NCI-H1105 treated with DMSO at 0.1 percent for 48 hours (cell line): ENCODE measurements at regions not wholly inside any gene's neighbourhood (a gene's known extent, or its start where the extent isn't known, plus 50 kb on each side); places are given as distances from the start of the nearest gene placed in this dataset.
"Not testable (repeated sequence)": the region's sequence is repeated elsewhere in the genome, so short reads cannot be mapped to it uniquely, and the experiment has no call there.

Source experiments
- DNase-seq: peaks from one replicate; lab custom pipeline; 2025; lab: John Stamatoyannopoulos, UW

DNA sequence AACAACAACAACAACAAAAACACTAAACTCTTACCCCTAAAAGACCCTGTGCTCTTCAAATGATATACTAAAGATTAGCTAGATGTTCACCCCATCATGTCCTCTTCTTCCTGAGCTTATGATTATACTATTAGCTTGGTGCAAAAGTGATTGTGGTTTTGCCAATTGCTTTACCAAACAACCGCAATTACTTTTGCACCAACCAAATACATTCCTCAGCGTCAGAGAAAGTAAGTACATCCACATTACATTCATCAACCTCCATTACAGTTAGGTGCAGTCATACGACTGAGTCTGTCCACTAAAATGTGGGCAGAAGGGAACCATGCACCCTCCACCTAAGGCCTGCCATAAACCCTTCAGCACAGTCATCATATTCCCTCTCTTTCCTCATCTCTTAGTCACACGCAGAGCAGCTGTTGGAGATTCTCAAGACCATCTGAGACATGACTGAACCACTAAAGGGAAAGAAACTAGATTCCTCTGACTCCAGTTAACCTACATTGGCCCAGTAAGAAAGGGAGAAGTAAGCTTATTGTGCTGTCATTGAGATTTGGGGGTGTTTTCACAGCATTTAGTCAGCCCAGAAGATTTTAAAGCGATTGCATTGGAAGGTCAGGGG is 181.6 kb upstream of the TLE4 start:
- DNase-seq: no peak

DNA sequence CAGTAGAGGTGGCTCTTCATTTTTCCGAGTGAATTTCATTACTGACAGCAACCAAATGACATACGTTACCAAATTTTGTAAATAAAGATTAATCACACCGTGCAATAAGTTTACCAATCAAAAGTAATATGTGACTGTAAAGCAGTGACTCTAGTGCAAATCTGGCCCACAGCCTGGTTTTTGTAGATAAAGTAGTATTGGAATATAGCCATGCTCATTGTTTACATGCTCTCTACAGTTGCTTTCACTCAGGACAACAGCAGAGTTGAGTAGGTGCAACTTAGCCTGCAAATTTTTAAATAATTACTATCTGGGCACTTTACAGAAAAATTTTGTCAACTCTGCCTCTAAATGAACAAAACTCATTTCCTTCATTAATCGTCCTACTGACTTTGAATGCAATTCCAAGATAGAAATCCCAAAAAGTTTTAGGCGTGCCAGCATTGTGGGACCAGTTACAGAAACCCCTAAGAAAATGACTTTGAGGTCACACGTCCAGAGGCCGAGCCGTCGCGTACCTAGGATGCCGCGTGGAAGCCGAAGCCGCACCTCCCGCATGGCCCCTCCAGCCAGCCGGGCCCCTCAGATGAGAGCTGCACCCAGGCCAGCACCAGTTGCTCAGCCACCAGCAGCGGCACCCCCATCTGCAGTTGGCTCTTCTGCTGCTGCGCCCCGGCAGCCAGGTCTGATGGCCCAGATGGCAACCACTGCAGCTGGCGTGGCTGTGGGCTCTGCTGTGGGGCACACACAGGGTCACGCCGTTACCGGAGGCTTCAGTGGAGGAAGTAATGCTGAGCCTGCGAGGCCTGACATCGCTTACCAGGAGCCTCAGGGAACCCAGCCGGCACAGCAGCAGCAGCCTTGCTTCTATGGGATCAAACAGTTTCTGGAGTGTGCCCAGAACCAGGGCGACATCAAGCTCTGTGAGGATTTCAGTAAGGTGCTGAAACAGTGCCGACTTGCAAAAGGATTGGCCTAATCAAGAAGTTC is 180.7 kb upstream of the TLE4 start:
- no peak for DNase-seq

DNA sequence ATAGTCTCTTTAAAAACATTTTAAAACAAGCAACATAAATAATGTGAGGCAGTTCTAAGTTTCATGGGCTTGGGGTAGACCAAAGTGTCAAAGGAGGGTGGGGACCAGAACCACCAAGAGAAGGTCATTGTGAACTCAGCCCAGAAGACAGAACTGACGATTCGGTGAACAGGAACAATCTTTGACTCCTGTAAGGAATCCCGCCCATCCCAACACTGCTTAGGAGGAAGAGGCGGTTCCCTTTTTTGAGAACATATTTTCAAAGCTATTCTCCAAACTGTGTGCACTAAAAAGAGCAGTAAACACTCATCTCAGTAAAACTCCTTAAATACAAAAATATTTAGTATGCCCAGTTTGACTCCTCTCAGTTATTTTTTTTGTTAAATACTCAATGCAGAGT is 176.5 kb upstream of the TLE4 start:
- no peak for DNase-seq

GRCh38 chr9:79395755-79396154 is 176.0 kb upstream of the TLE4 start:
- peak; percentile 67 for DNase-seq

- no peak for DNase-seq
Measured at GRCh38 chr9:79396168-79396567, 175.6 kb upstream of the TLE4 start.

GRCh38 chr9:79403495-79403894 is 168.3 kb upstream of the TLE4 start:
- DNase-seq: no peak

DNA sequence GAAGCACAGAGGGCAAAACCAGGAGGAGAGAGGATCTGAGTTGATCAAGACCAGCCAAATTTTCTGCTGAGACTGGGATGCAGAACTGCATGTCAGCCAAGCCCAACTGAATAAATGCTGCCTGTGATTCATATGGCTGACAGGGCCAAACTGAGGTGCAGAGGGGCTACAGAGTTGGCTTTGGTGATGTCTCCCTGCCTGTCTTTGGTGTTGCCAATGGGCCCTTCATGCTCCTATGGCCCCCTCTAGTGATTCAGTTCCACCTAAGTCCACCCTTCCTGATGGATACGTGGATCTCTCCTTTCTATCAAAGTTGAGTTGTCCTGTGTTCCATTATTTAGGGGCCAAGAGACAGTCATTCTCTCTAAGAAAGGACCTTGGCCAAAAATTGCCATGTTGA is 163.6 kb upstream of the TLE4 start:
- DNase-seq: no peak

DNA sequence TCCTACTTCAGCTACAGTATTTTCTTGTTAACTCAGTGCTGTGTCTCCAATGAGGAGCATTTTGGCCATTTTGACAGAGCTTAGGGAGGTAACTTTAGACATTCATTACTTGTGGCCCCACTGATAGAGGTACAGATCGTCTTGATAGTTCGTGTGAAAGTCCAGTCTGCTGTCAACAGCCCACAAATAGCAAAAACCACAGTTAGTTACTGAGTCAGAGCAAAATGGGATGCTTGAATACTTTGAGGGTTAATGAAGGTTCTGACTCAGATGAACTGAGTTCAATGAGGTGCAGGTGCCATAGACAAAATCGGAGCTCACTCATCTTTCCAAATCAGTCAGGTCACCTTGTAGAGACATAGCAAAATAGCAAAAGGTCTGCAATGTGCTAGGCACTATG is 163.1 kb upstream of the TLE4 start:
- no peak for DNase-seq

DNA sequence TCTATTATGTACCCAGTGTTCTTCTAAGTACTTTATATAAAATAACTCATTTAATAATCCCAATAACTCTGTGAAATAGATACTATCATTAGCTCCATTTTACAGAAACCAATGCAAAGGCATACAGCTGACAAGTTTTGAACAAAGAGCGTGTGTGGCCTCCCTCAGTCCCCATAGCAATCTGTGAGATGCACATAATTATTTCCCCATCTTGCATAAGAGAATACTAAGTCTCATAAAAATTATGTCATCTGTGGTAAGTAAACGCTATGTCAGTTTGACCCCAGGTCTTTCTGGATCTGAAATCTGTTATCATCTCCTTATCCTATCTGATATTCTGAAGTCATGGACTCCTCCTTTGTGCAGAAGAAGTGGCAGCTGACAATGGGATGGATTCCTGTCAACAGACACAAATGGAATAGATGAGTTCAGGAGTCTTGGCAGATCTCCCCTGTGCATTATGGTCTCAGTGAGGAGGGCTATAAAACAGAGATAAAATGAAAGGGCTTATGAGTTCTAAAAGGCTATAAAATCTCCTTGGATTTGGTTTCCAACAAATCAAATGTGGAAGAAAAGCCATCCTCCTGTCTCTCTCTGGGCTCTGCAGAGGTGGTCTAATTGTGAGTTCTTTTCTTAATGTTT is 162.5 kb upstream of the TLE4 start:
- DNase-seq: no peak

DNA sequence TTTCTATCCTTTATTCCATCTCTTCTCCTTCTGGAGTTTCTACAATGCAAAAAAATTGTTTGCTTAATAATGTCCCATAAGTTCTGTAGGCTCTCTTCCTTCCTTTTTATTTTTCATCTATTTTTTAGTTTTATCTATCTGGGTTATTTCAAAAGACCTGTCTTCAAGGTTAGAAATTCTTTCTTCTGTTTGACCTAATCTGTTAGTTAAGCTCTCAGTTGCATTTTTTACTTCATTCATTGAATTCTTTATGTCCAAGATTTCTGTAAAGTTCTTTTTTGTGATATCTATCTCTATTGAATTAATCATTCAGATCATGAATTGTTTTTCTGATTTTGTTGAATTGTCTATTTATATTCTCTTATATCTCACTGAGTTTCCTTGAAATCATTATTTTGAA is 145.9 kb upstream of the TLE4 start:
- DNase-seq: no peak

DNA sequence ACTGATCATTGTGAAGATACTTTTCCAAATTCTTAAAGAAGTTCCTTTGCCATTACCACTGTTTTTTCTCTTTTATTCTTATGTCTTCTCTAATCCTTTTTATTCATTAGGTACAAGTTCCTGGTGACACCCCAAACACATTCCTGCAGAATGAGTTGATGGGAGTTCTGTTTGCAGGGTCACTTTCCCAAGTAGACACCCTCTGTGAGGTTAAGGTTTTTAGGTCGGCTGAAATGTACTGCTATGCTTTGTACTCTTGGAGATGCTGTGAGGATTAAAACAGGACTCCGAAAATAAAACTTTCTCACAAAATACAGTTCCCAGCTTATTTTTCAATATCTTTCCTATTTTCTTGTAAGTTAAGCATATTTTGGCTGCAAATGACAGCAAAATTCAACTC is 143.3 kb upstream of the TLE4 start:
- DNase-seq: no peak

- DNase-seq: peak; percentile 59
Measured at GRCh38 chr9:79430619-79431018, 141.1 kb upstream of the TLE4 start.

DNA sequence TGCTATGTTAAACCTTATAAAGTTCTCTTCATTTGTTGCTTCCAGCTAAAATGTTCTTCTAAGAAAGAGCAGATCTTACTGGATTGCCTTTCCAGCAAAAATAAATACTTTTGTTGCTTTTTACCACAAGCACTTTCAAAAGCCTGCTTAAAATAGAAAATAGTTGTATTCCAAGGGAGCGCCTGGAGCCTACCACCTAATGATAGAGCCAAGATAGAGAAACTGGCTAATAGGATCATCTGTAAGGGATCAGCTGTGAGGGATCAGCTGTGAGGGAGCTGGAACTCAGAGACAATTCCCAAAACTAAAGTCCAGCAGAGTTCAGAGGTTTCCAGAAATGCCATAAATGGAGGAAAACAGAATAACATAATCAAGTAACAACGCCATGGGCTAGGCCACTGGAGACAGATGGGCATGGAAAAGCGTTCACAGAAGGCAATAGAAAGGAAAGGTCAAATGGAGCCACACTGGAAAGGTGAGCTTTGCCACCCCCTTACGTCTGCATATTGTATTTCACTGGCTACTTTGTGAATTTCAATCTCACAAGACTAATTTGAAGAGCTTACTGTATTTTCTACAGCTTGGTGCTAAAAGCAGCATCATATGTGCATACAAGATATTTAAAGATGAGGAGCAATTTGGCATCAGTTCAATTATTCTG is 140.6 kb upstream of the TLE4 start:
- peak; percentile 34 for DNase-seq

DNA sequence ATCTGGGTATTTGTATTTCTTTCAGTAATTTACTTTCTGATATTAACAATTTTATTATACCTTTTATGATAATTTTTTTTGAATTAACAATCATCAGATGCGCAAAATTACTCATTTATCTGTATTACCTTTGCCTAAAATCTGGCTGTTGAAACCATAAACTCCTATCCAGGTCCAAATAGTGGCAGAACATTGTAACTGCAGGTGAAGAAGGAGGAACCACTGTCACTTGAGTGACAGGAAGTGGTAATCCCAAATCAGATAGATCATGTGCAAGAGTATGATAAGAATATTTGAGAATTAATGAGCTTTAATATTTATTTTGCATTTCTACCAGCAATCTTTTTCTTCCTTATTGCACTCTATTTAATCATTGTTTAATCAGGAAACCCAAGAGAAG is 139.3 kb upstream of the TLE4 start:
- DNase-seq: no peak

- no peak for DNase-seq
Measured at GRCh38 chr9:79433703-79434102, 138.1 kb upstream of the TLE4 start.

- DNase-seq: not testable (repeated sequence)
Measured at GRCh38 chr9:79439221-79439620, 132.5 kb upstream of the TLE4 start.

GRCh38 chr9:79446523-79447307 is 125.0 kb upstream of the TLE4 start:
- DNase-seq: no peak

DNA sequence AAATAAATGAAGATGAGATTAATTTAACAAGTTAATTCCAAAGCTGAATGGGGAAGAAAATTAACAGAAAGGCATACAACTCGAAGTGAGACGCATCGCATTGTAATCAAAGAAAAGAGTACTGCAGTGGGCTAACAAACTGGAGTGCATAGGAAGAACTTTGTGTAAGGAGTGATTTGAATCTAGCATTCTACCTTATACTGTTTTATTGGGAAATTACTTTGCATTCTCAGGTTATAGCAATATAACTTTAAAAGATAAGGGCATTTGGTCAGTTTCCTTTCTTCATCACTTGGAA is 124.5 kb upstream of the TLE4 start:
- no peak for DNase-seq

GRCh38 chr9:79447762-79448161 is 124.0 kb upstream of the TLE4 start:
- no peak for DNase-seq

DNA sequence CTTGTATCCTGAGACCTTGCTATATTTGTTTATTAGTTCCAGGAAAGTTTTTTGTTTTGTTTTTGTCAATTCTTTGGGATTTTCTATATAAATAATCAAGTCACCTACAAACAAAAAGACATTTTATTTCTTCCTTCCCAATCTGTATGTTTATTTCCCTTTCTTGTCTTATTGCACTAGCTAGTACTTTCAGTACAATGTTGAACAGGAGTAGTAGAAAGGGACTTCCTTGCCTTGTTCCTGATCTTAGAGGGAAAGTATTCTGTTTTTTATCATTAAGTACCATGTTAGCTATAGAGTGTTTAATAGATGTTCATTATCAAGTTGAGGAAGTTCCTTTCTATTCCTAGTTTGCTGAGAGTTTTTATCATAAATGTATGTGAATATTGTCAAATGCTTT is 119.5 kb upstream of the TLE4 start:
- DNase-seq: no peak

GRCh38 chr9:79461712-79462111 is 110.1 kb upstream of the TLE4 start:
- DNase-seq: no peak

- DNase-seq: no peak
Measured at GRCh38 chr9:79465156-79465555, 106.6 kb upstream of the TLE4 start.
